IMR-90 (cell line): ENCODE measurements at regions not wholly inside any gene's neighbourhood (a gene's known extent, or its start where the extent isn't known, plus 50 kb on each side); places are given as distances from the start of the nearest gene placed in this dataset.

Experiments used
- ATAC-seq: fragments of 200-7000 bp; cut with Tn5 transposase; 2 replicates; pipeline ENCODE4 v1.9.1; 2020; ENCODE audit warnings: low read depth, mild to moderate bottlenecking, moderate library complexity
- BruUV-seq: library from RNA; stranded (reverse); fragments of 400-500 nt; replicated peaks from 2 replicates; lab custom pipeline; 2021; lab: Mats Ljungman, UMichigan
- CTCF ChIA-PET: fragments of 300-600 bp; formaldehyde crosslinking; extraction: SDS; loops from one replicate; lab custom pipeline; 2021; ENCODE audit warnings: antibody characterized with exemption; lab: Yijun Ruan, JAX
- POLR2A ChIA-PET: fragments of 300-600 bp; sonication (Branson Sonifier 250); formaldehyde crosslinking; loops from one replicate; lab custom pipeline; 2022; ENCODE audit warnings: antibody characterized with exemption; ENCODE audit not compliant: unreplicated experiment; lab: Charles Lee
- DNase-seq: peaks from one replicate; pipeline ENCODE4 v3.0.0; 2013
- H2AFZ ChIP-seq: replicated peaks from 2 replicates; pipeline ENCODE3; 2013; ENCODE audit warnings: low read length, mild to moderate bottlenecking; ENCODE audit not compliant: poor library complexity
- H2AK5ac ChIP-seq: 2 replicates; pipeline ENCODE4 v1.6.1; 2013; ENCODE audit warnings: low read depth, low read length, inconsistent platforms
- H2AK9ac ChIP-seq: replicated peaks from 2 replicates; pipeline ENCODE3; 2013; ENCODE audit warnings: mild to moderate bottlenecking, low read depth, low read length, moderate library complexity; ENCODE audit not compliant: poor library complexity
- H2BK120ac ChIP-seq: 2 replicates; pipeline ENCODE4 v1.6.1; 2013; ENCODE audit warnings: low read depth, low read length, inconsistent platforms
- H2BK15ac ChIP-seq: 3 replicates; pipeline ENCODE4 v1.6.1; 2013; ENCODE audit warnings: low read depth, low read length, inconsistent platforms
- H2BK20ac ChIP-seq: 2 replicates; pipeline ENCODE4 v1.6.1; 2013; ENCODE audit warnings: low read depth, mild to moderate bottlenecking, inconsistent platforms, low read length, moderate library complexity
- H2BK5ac ChIP-seq: 2 replicates; pipeline ENCODE4 v1.6.1; 2013; ENCODE audit warnings: mild to moderate bottlenecking, low read depth, low read length, inconsistent platforms; ENCODE audit not compliant: poor library complexity, severe bottlenecking
- H3K14ac ChIP-seq: replicated peaks from 2 replicates; pipeline ENCODE4 v1.6.1; 2013; ENCODE audit warnings: low read depth, low read length, inconsistent platforms
- H3K18ac ChIP-seq: 2 replicates; pipeline ENCODE4 v1.6.1; 2013; ENCODE audit warnings: low read depth, low read length, control low read depth
- H3K23ac ChIP-seq: 2 replicates; pipeline ENCODE4 v1.6.1; 2013; ENCODE audit warnings: low read depth, low read length, inconsistent platforms
- H3K27ac ChIP-seq: 2 replicates; pipeline ENCODE4 v1.5.1; 2013; ENCODE audit warnings: mild to moderate bottlenecking, control low read depth, low read length; ENCODE audit not compliant: insufficient read depth
- H3K27me3 ChIP-seq: 2 replicates; pipeline ENCODE4 v1.6.1; 2013; ENCODE audit warnings: low read length; ENCODE audit not compliant: control insufficient read depth, insufficient read depth
- H3K36me3 ChIP-seq: 2 replicates; pipeline ENCODE4 v1.6.1; 2013; ENCODE audit warnings: low read length, mixed read lengths; ENCODE audit not compliant: control insufficient read depth, insufficient read depth
- H3K4ac ChIP-seq: 2 replicates; pipeline ENCODE4 v1.6.1; 2013; ENCODE audit warnings: low read depth, low read length, inconsistent platforms
- H3K4me1 ChIP-seq: 2 replicates; pipeline ENCODE4 v1.6.1; 2013; ENCODE audit warnings: low read length, mixed read lengths; ENCODE audit not compliant: control insufficient read depth, insufficient read depth
- H3K4me2 ChIP-seq: 2 replicates; pipeline ENCODE4 v1.6.1; 2013; ENCODE audit warnings: low read depth, mild to moderate bottlenecking, control low read depth, low read length, moderate library complexity
- H3K4me3 ChIP-seq: 2 replicates; pipeline ENCODE4 v1.5.1; 2013; ENCODE audit warnings: low read depth, mild to moderate bottlenecking, control low read depth, low read length, moderate library complexity; ENCODE audit not compliant: insufficient read depth
- H3K56ac ChIP-seq: 2 replicates; pipeline ENCODE4 v1.6.1; 2013; ENCODE audit warnings: low read length, inconsistent platforms; ENCODE audit not compliant: insufficient read depth; ENCODE audit errors: extremely low read depth
- H3K79me1 ChIP-seq, 2 experiments: 2 replicates each; pipeline ENCODE4 v1.6.1; 2013; ENCODE audit warnings: low read length in 2 of 2, inconsistent platforms in 1 of 2, low read depth in 1 of 2
- H3K9ac ChIP-seq: 2 replicates; pipeline ENCODE4 v1.6.1; 2013; ENCODE audit warnings: low read depth, low read length, control low read depth
- H3K9me1 ChIP-seq: 2 replicates; pipeline ENCODE4 v1.6.1; 2013; ENCODE audit warnings: low read length, inconsistent platforms; ENCODE audit not compliant: insufficient read depth
- H3K9me3 ChIP-seq: 2 replicates; pipeline ENCODE4 v1.6.1; 2013; ENCODE audit warnings: low read length; ENCODE audit not compliant: control insufficient read depth, insufficient read depth
- H4K20me1 ChIP-seq: 2 replicates; pipeline ENCODE4 v1.6.1; 2013; ENCODE audit warnings: low read length, inconsistent platforms; ENCODE audit not compliant: insufficient read depth
- H4K5ac ChIP-seq: 2 replicates; pipeline ENCODE4 v1.6.1; 2013; ENCODE audit warnings: mild to moderate bottlenecking, low read depth, low read length, control low read depth
- H4K8ac ChIP-seq, 2 experiments: 2 replicates each; pipeline ENCODE4 v1.6.1; 2013; ENCODE audit warnings: low read depth in 2 of 2, low read length in 2 of 2, control low read depth in 1 of 2, inconsistent platforms in 1 of 2
- H4K91ac ChIP-seq: 2 replicates; pipeline ENCODE4 v1.6.1; 2013; ENCODE audit warnings: low read depth, low read length, inconsistent platforms; ENCODE audit not compliant: insufficient read depth
- FOS ChIP-seq: fragments of 150-350 bp; IDR thresholded peaks from 2 replicates; pipeline ENCODE4 v1.6.1; 2016; ENCODE audit warnings: low read depth, low read length
- MAFK ChIP-seq: IDR thresholded peaks from 2 replicates; pipeline ENCODE4 v1.6.1; 2012; ENCODE audit warnings: low read depth, low read length, improper control_type of control experiment
- RFX5 ChIP-seq: IDR thresholded peaks from 2 replicates; pipeline ENCODE4 v1.8.0; 2012; ENCODE audit warnings: low read depth, mild to moderate bottlenecking, low read length, moderate library complexity
- WGBS, 2 experiments: methylation state at CpG; one replicate each; pipeline versions ENCODE4 v1.1.5 to v1.1.7; 2013; ENCODE audit warnings: missing lambda C conversion rate in 2 of 2; ENCODE audit not compliant: insufficient read length in 1 of 2; ENCODE audit errors: extremely low coverage in 2 of 2; 5-methylcytosine and 5-hydroxymethylcytosine counted together
- dilution Hi-C: fragments of 300-500 bp; cut with HindIII; formaldehyde crosslinking; loops from one replicate; pipeline ENCODE4 v1.14.3; 2018; ENCODE audit warnings: low sequenced_read_pairs; ENCODE audit not compliant: unreplicated experiment
- in situ Hi-C: fragments of 300-500 bp; cut with MboI; formaldehyde crosslinking; loops from 3 replicates; pipeline ENCODE4 v1.14.3; 2019; ENCODE audit warnings: low sequenced_read_pairs, inconsistent platforms, mixed read lengths
- intact Hi-C: fragments of 100-400 bp; cut with micrococcal nuclease; formaldehyde crosslinking; loops from 2 replicates; pipeline ENCODE4 v1.10.0; 2022
- TF ChIP-seq, protein P1 (sequence below): fragments of 150-350 bp; IDR thresholded peaks from 2 replicates; pipeline ENCODE4 v1.6.1; 2016; ENCODE audit warnings: low read depth, mild to moderate bottlenecking, low read length, moderate library complexity, borderline replicate concordance

DNA sequence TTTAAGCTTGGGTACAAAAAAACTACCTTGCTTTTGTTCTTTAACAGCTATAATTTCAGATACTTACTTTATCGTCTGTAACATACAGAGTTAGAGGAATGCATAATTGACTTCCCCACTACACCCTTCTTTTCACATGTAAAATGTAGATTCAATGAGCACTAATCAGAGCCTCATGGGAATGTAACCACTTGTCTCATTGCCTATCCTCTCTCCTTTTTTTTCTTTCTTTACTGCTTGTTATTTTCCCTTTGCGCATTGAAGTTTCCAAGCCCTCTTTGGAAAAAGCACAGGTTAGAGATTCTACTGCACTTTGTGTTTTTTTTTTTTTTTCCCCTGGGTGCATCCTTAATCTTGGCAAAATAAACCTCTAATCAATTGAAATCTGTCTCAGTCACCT, 965.1 kb upstream of the PABPC4L start:
- Histone ChIP-seq H3K23ac (no peak overlapping the region), H2AK9ac (no peak overlapping the region), H3K4me3 (no peak overlapping the region), H3K9me3 (no peaks in the 10 kb centered on the region), H2AK5ac (no peak overlapping the region), H3K36me3 (no peaks in the 10 kb centered on the region), H3K18ac (no peak overlapping the region), H3K56ac (no peak overlapping the region), H3K9ac (no peak overlapping the region), H2BK15ac (no peak overlapping the region), H3K4me2 (no peak overlapping the region), H2AFZ (no peak overlapping the region), H3K79me1 (no peaks in the 10 kb centered on the region), H3K27me3 (no peaks in the 10 kb centered on the region), H3K9me1 (no peaks in the 10 kb centered on the region), H3K4ac (no peak overlapping the region), H2BK20ac (no peak overlapping the region), H3K14ac (no peak overlapping the region), H4K91ac (no peak overlapping the region), H3K4me1 (no peaks in the 10 kb centered on the region), H2BK120ac (no peak overlapping the region), H4K5ac (no peak overlapping the region), H3K27ac (no peak overlapping the region), H2BK5ac (no peak overlapping the region), H4K8ac (no peak overlapping the region), H4K20me1 (no peaks in the 10 kb centered on the region)
- intact Hi-C loops (no loop called here), in situ Hi-C loops (no loop called here), dilution Hi-C loops (no loop called here)
- WGBS, 2 experiments = no CpG with 5 or more reads among the region's 2 CpGs
- DNase-seq = no peak
- ATAC-seq = no peak
- TF ChIP-seq MAFK (no peak), RFX5 (no peak), FOS (no peak)
- TF ChIP-seq, protein P1, sequence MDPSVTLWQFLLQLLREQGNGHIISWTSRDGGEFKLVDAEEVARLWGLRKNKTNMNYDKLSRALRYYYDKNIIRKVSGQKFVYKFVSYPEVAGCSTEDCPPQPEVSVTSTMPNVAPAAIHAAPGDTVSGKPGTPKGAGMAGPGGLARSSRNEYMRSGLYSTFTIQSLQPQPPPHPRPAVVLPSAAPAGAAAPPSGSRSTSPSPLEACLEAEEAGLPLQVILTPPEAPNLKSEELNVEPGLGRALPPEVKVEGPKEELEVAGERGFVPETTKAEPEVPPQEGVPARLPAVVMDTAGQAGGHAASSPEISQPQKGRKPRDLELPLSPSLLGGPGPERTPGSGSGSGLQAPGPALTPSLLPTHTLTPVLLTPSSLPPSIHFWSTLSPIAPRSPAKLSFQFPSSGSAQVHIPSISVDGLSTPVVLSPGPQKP = no peak
- no TSS peak for BruUV-seq
- ChIA-PET CTCF (no interaction called here), POLR2A (no interaction called here)
